ENCODE measurements at regions not wholly inside any gene's neighbourhood (a gene's known extent, or its start where the extent isn't known, plus 50 kb on each side); places are given as distances from the start of the nearest gene placed in this dataset.

DNA sequence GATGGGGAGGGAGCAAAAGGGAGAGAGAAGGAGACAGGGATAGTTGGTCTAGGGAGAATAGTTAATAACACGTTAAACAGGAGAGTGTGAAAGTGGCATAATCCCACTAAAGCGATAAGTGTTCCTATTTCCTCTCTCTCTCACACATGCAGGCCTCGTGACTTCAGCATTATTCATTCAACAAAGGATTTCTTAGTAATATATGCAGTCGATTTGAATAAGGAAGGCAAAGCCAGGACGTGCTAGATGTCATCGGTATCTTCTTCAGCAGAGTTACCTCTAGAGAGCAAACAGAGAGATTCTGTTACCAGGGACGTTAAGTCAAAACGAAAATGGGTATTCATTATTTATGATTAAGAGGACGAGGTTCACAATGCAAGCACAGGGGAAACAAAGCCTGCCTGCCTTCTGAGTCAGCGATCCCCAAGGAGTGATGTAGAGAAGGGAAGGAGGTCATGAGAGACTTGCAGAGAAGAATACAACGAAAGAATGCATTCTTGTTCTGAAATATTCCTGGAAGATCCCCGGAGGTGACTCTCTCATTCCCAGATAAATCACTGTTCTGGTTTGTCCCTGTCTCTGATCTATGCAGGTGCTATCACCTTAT is 1048.4 kb downstream of the NLGN4X start:
- TF ChIP-seq, protein P1, sequence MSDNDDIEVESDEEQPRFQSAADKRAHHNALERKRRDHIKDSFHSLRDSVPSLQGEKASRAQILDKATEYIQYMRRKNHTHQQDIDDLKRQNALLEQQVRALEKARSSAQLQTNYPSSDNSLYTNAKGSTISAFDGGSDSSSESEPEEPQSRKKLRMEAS (IDR thresholded peaks at IDR 0.05; ENCODE audit: low read depth, low read length), result no peak
- TF ChIP-seq, protein P2, sequence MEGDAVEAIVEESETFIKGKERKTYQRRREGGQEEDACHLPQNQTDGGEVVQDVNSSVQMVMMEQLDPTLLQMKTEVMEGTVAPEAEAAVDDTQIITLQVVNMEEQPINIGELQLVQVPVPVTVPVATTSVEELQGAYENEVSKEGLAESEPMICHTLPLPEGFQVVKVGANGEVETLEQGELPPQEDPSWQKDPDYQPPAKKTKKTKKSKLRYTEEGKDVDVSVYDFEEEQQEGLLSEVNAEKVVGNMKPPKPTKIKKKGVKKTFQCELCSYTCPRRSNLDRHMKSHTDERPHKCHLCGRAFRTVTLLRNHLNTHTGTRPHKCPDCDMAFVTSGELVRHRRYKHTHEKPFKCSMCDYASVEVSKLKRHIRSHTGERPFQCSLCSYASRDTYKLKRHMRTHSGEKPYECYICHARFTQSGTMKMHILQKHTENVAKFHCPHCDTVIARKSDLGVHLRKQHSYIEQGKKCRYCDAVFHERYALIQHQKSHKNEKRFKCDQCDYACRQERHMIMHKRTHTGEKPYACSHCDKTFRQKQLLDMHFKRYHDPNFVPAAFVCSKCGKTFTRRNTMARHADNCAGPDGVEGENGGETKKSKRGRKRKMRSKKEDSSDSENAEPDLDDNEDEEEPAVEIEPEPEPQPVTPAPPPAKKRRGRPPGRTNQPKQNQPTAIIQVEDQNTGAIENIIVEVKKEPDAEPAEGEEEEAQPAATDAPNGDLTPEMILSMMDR (IDR thresholded peaks at IDR 0.05; ENCODE audit: low read depth, low read length), result no peak
- TF ChIP-seq MYC (IDR thresholded peaks at IDR 0.05; ENCODE audit: low read depth, low read length) (no peak), POLR2A (IDR thresholded peaks at IDR 0.05; ENCODE audit: extremely low read depth, insufficient read length) (no peak)
- DNase-seq (ENCODE audit: low read depth), result no peak
- H3K4me3 ChIP-seq (ENCODE audit: low read depth, low read length), result no peak overlapping the region

DNA sequence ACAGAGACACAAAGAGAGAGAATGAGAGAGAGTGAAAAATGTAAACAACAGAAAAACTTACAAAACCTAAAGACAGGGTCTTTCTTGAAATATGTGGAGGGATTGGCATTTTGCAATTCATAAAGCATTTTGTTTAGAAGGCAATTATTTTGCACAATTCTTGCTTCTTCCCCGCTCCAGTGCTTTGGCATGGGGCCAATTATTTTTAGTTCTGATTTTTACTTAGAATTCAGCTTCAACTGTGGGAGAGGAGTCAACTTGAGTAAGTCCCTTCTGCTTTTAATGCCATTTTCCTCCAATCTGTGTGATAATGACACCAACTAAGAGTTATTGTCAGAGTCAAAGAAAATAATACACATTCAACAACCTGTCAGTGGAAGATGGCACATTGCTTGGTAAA is 1051.9 kb downstream of the NLGN4X start:
- TF ChIP-seq, protein P1 (IDR thresholded peaks at IDR 0.05; ENCODE audit: low read depth, low read length), result no peak
- no peak for TF ChIP-seq MYC (IDR thresholded peaks at IDR 0.05; ENCODE audit: low read depth, low read length)
- TF ChIP-seq, protein P2 (IDR thresholded peaks at IDR 0.05; ENCODE audit: low read depth, low read length), result no peak
- TF ChIP-seq POLR2A (IDR thresholded peaks at IDR 0.05; ENCODE audit: extremely low read depth, insufficient read length), result no peak
- no peak overlapping the region for H3K4me3 ChIP-seq (ENCODE audit: low read depth, low read length)
- no peak for DNase-seq (ENCODE audit: low read depth)

DNA sequence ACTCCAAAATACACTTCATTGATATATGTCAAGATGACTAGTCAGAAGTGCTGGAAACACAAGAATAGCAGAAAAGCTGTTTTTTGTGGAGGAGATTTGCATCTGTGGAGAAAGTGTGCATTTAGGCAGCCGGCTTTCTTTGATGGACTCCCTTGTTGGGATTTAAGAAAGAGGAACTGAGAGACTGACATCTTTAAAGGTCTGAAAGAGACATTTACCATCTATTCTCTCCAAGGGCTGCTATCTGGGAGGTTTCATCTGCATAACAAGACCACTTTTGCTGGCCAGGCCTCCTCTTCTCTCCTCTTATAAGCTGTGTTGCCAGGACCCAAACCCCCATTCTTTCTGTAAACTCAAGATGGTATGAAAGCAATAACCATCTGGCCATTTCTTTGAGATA is 1065.0 kb downstream of the NLGN4X start:
- TF ChIP-seq, protein P1 (IDR thresholded peaks at IDR 0.05; ENCODE audit: low read depth, low read length), result no peak
- TF ChIP-seq, protein P2 (IDR thresholded peaks at IDR 0.05; ENCODE audit: low read depth, low read length), result no peak
- TF ChIP-seq MYC (IDR thresholded peaks at IDR 0.05; ENCODE audit: low read depth, low read length) (no peak), POLR2A (IDR thresholded peaks at IDR 0.05; ENCODE audit: extremely low read depth, insufficient read length) (no peak)
- H3K4me3 ChIP-seq (ENCODE audit: low read depth, low read length), result no peak overlapping the region
- DNase-seq (ENCODE audit: low read depth), result no peak

DNA sequence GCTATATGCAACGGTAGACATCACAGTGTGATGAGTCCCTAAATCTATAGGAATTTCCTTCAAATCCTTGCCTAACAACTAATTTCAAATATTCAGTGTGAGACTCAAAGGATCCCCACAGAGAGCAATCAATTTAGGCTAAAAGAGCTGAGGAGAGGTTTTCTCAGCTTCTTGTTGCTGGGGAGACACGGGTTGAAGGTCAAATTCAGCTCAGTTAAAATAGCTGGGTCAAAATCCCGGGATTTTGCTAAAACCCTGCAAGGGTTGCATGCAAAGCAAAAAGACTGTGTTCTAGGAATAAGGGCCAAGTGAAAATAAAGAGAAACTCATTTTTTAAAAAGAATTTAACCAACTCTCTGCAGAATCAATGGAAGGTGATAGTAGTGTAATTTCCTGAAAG is 1073.4 kb downstream of the NLGN4X start:
- TF ChIP-seq, protein P2 (IDR thresholded peaks at IDR 0.05; ENCODE audit: low read depth, low read length), result no peak
- TF ChIP-seq POLR2A (IDR thresholded peaks at IDR 0.05; ENCODE audit: extremely low read depth, insufficient read length), result no peak
- TF ChIP-seq, protein P1 (IDR thresholded peaks at IDR 0.05; ENCODE audit: low read depth, low read length), result no peak
- no peak for TF ChIP-seq MYC (IDR thresholded peaks at IDR 0.05; ENCODE audit: low read depth, low read length)
- H3K4me3 ChIP-seq (ENCODE audit: low read depth, low read length), result no peak overlapping the region
- no peak for DNase-seq (ENCODE audit: low read depth)

DNA sequence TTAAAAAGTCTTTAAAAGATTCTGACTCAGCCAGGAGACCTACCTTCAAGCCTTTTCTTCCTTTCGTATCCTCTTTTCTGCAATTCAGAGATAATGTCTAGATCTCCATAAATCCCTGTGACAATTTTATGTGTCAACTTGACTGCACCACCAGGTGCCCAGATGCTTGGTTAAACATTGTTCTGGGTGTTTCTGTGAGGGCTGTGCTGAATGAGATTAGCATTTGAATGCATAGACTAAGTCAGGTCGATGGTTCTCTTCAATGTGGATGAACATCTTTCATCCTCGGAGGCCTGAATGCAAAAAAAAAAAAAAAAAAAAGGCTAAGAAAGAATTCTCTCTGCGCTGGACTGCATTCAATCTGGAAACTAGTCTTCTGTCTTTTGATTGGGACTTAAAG is 1082.7 kb downstream of the NLGN4X start:
- no peak for TF ChIP-seq MYC (IDR thresholded peaks at IDR 0.05; ENCODE audit: low read depth, low read length)
- TF ChIP-seq, protein P2 (IDR thresholded peaks at IDR 0.05; ENCODE audit: low read depth, low read length), result no peak
- TF ChIP-seq, protein P1 (IDR thresholded peaks at IDR 0.05; ENCODE audit: low read depth, low read length), result no peak
- no peak for TF ChIP-seq POLR2A (IDR thresholded peaks at IDR 0.05; ENCODE audit: extremely low read depth, insufficient read length)
- no peak overlapping the region for H3K4me3 ChIP-seq (ENCODE audit: low read depth, low read length)
- DNase-seq (ENCODE audit: low read depth), result no peak
